WTC11 (cell line): ENCODE measurements at regions not wholly inside any gene's neighbourhood (a gene's known extent, or its start where the extent isn't known, plus 50 kb on each side); places are given as distances from the start of the nearest gene placed in this dataset.

Source experiments
- ATAC-seq: fragments of 200-7000 bp; cut with Tn5 transposase; 2 replicates; pipeline ENCODE4 v1.10.0; 2021; ENCODE audit warnings: mild to moderate bottlenecking, moderate library complexity
- CTCF ChIA-PET: fragments of 300-600 bp; sonication (Branson Sonifier 250); formaldehyde crosslinking; loops from one replicate; lab custom pipeline; 2021; ENCODE audit warnings: antibody characterized with exemption; lab: Charles Lee
- POLR2A ChIA-PET: fragments of 350-600 bp; sonication (Branson Sonifier 250); formaldehyde crosslinking; loops from one replicate; lab custom pipeline; 2021; ENCODE audit warnings: antibody characterized with exemption; lab: Charles Lee
- DNase-seq: peaks from one replicate; pipeline ENCODE4 v3.0.0; 2021; ENCODE audit warnings: low spot score
- H3K27ac Mint-ChIP-seq: 2 replicates; pipeline ENCODE4 v1.8.0; 2021; ENCODE audit warnings: mixed read lengths
- H3K27me3 Mint-ChIP-seq: 2 replicates; pipeline ENCODE4 v1.8.0; 2021; ENCODE audit warnings: low read depth, mild to moderate bottlenecking, moderate library complexity, mixed read lengths
- H3K36me3 Mint-ChIP-seq: 2 replicates; pipeline ENCODE4 v1.8.0; 2021; ENCODE audit warnings: mixed read lengths
- H3K4me1 Mint-ChIP-seq: 2 replicates; pipeline ENCODE4 v1.8.0; 2022; ENCODE audit warnings: mixed read lengths
- H3K4me3 Mint-ChIP-seq: 2 replicates; pipeline ENCODE4 v1.8.0; 2021; ENCODE audit warnings: mild to moderate bottlenecking, moderate library complexity, mixed read lengths
- H3K9me3 Mint-ChIP-seq: 2 replicates; pipeline ENCODE4 v1.8.0; 2021; ENCODE audit warnings: mixed read lengths
- AR ChIP-seq: fragments of 250-450 bp; sonication (Bioruptor Pico); IDR thresholded peaks from 2 replicates; pipeline ENCODE4 v1.9.0; 2021; ENCODE audit warnings: mild to moderate bottlenecking
- CBFB ChIP-seq: sonication (generic); formaldehyde crosslinking; IDR thresholded peaks from 2 replicates; pipeline ENCODE4 v1.8.1; 2022; ENCODE audit warnings: mild to moderate bottlenecking, low read depth, missing genetic modification reagents
- CREB1 ChIP-seq: sonication (generic); formaldehyde crosslinking; IDR thresholded peaks from 2 replicates; pipeline ENCODE4 v1.8.0; 2023; ENCODE audit warnings: mild to moderate bottlenecking, missing genetic modification reagents
- CREM ChIP-seq: sonication (generic); formaldehyde crosslinking; IDR thresholded peaks from 2 replicates; pipeline ENCODE4 v1.8.1; 2022; ENCODE audit warnings: mild to moderate bottlenecking, missing genetic modification reagents, moderate library complexity
- ESRRA ChIP-seq: sonication (generic); formaldehyde crosslinking; IDR thresholded peaks from 2 replicates; pipeline ENCODE4 v1.8.1; 2022; ENCODE audit warnings: mild to moderate bottlenecking, missing genetic modification reagents, borderline replicate concordance
- FOXP4 ChIP-seq: sonication (generic); formaldehyde crosslinking; IDR thresholded peaks from 2 replicates; pipeline ENCODE4 v1.8.0; 2022; ENCODE audit warnings: mild to moderate bottlenecking, missing genetic modification reagents
- GRHL2 ChIP-seq: fragments of 250-450 bp; sonication (Bioruptor Pico); IDR thresholded peaks from 2 replicates; pipeline ENCODE4 v1.8.0; 2022; ENCODE audit warnings: mild to moderate bottlenecking, moderate library complexity; ENCODE audit not compliant: insufficient replicate concordance, severe bottlenecking
- JUN ChIP-seq: sonication (generic); formaldehyde crosslinking; IDR thresholded peaks from 2 replicates; pipeline ENCODE4 v1.8.0; 2023; ENCODE audit warnings: mild to moderate bottlenecking, missing genetic modification reagents
- MXD4 ChIP-seq: fragments of 250-450 bp; sonication (Bioruptor Pico); IDR thresholded peaks from 2 replicates; pipeline ENCODE4 v1.8.0; 2021; ENCODE audit warnings: mild to moderate bottlenecking, moderate library complexity, borderline replicate concordance
- MYBL2 ChIP-seq: sonication (generic); formaldehyde crosslinking; IDR thresholded peaks from 2 replicates; pipeline ENCODE4 v1.8.1; 2023; ENCODE audit warnings: mild to moderate bottlenecking, moderate library complexity, missing genetic modification reagents
- NR3C1 ChIP-seq: sonication (generic); formaldehyde crosslinking; conservative IDR thresholded peaks from 2 replicates; pipeline ENCODE4 v1.8.1; 2023; ENCODE audit warnings: low read depth, mild to moderate bottlenecking, missing genetic modification reagents
- RORB ChIP-seq: fragments of 250-450 bp; sonication (Bioruptor Pico); IDR thresholded peaks from 2 replicates; pipeline ENCODE4 v1.9.0; 2021; ENCODE audit warnings: mild to moderate bottlenecking
- USF1 ChIP-seq: sonication (generic); formaldehyde crosslinking; IDR thresholded peaks from 2 replicates; pipeline ENCODE4 v1.8.0; 2022; ENCODE audit warnings: mild to moderate bottlenecking, missing genetic modification reagents
- ZBTB43 ChIP-seq: sonication (generic); formaldehyde crosslinking; IDR thresholded peaks from 2 replicates; pipeline ENCODE4 v1.8.1; 2023; ENCODE audit warnings: mild to moderate bottlenecking, missing genetic modification reagents
- ZMAT4 ChIP-seq: fragments of 250-450 bp; sonication (Bioruptor Pico); IDR thresholded peaks from 2 replicates; pipeline ENCODE4 v1.9.0; 2021; ENCODE audit warnings: mild to moderate bottlenecking
- ZNF281 ChIP-seq: sonication (generic); formaldehyde crosslinking; IDR thresholded peaks from 2 replicates; pipeline ENCODE4 v1.8.0; 2023; ENCODE audit warnings: mild to moderate bottlenecking, missing genetic modification reagents
- ZNF317 ChIP-seq: sonication (generic); formaldehyde crosslinking; IDR thresholded peaks from 2 replicates; pipeline ENCODE4 v1.8.1; 2023; ENCODE audit warnings: low read depth, mild to moderate bottlenecking, moderate library complexity, missing genetic modification reagents, borderline replicate concordance
- ZNF423 ChIP-seq: fragments of 250-450 bp; sonication (Bioruptor Pico); IDR thresholded peaks from 2 replicates; pipeline ENCODE4 v2.1.2; 2022; ENCODE audit warnings: mild to moderate bottlenecking, moderate library complexity
- ZNF671 ChIP-seq: fragments of 250-450 bp; sonication (Bioruptor Pico); IDR thresholded peaks from 2 replicates; pipeline ENCODE4 v1.8.0; 2021; ENCODE audit warnings: mild to moderate bottlenecking

- TF ChIP-seq ZNF317: no peak
- TF ChIP-seq GRHL2 (CRISPR knock-in tag): no peak
- TF ChIP-seq CREM (CRISPR knock-in tag): no peak
- no peak for TF ChIP-seq ZMAT4
These were observed 914.8 kb downstream of the DCDC2C start (continued) for GRCh38 chr2:4618141-4618540.

GRCh38 chr2:4618630-4619228, 915.4 kb downstream of the DCDC2C start:
- H3K4me3 Mint-ChIP-seq: no peak overlapping the region
- peaks cover 69% of the 10 kb centered on the region for H3K36me3 Mint-ChIP-seq
- ATAC-seq (no peak), DNase-seq (no peak)
- TF ChIP-seq CREB1 (CRISPR knock-in tag) (no peak), FOXP4 (CRISPR knock-in tag) (no peak), CBFB (CRISPR knock-in tag) (no peak), ZNF423 (no peak), ZNF281 (CRISPR knock-in tag) (no peak), RORB (CRISPR knock-in tag) (no peak), AR (CRISPR knock-in tag) (no peak), ESRRA (CRISPR knock-in tag) (no peak), MYBL2 (CRISPR knock-in tag) (no peak), MXD4 (no peak), USF1 (CRISPR knock-in tag) (no peak), ZBTB43 (CRISPR knock-in tag) (no peak), JUN (no peak), NR3C1 (no peak), CREM (CRISPR knock-in tag) (no peak), ZNF671 (CRISPR knock-in tag) (no peak), ZMAT4 (no peak)
- H3K27ac Mint-ChIP-seq: no peak overlapping the region
- H3K4me1 Mint-ChIP-seq: no peaks in the 10 kb centered on the region
- ChIA-PET POLR2A (no interaction called here), CTCF (no interaction called here)
- peaks cover 17% of the 10 kb centered on the region for H3K27me3 Mint-ChIP-seq
- H3K9me3 Mint-ChIP-seq: peaks cover 73% of the 10 kb centered on the region
